ENCODE measurements at regions not wholly inside any gene's neighbourhood (a gene's known extent, or its start where the extent isn't known, plus 50 kb on each side); places are given as distances from the start of the nearest gene placed in this dataset.

- no peak overlapping the region for H3K27ac Mint-ChIP-seq
These were observed 505.6 kb downstream of the HTR7 start for GRCh38 chr10:90352288-90352687.

GRCh38 chr10:90354914-90355313, 502.9 kb downstream of the HTR7 start:
- no peak for ATAC-seq (ENCODE audit: low read depth)
- Histone ChIP-seq H3K9ac (ENCODE audit: low read length) (no peak overlapping the region), H4K20me1 (ENCODE audit: control insufficient read depth, insufficient read depth, low read length, poor library complexity, severe bottlenecking) (no peaks in the 10 kb centered on the region), H3K9me3 (ENCODE audit: control extremely low read depth in 1 of 3, control insufficient read depth in 2 of 3, insufficient read depth in 1 of 3, low read length in 2 of 3) (peaks cover 0 to 2% (median 0%) of the 10 kb centered on the region in 3 donors), H3K79me2 (ENCODE audit: control insufficient read depth, insufficient read depth, low read length) (no peaks in the 10 kb centered on the region), H2AFZ (ENCODE audit: insufficient read depth, low read depth, low read length, poor library complexity, severe bottlenecking) (no peak overlapping the region), H3K4me3 (ENCODE audit: control extremely low read depth in 1 of 5, extremely low read depth in 1 of 5, insufficient read depth in 1 of 5, low read depth in 2 of 5, low read length in 4 of 5) (no peak overlapping the region), H3K27ac (ENCODE audit: low read length in 2 of 2) (no peak overlapping the region), H3K27me3 (replicated peaks in 1 of 4; ENCODE audit: control extremely low read depth in 1 of 4, control insufficient read depth in 3 of 4, insufficient read depth in 4 of 4, low read length in 3 of 4) (peaks cover 0 to 3% (median 0%) of the 10 kb centered on the region in 4 experiments), H3K4me1 (ENCODE audit: control insufficient read depth in 2 of 2, insufficient read depth in 2 of 2, low read length in 2 of 2) (no peaks in the 10 kb centered on the region), H3K4me2 (replicated peaks; ENCODE audit: low read depth, low read length, poor library complexity, severe bottlenecking) (no peak overlapping the region), H3K36me3 (replicated peaks in 1 of 2; ENCODE audit: control extremely low read depth in 1 of 2, control insufficient read depth in 1 of 2, extremely low read depth in 1 of 2, insufficient read depth in 2 of 2, low read length in 1 of 2) (no peaks in the 10 kb centered on the region)
- 78% methylated on average over 3 of the region's 4 CpGs for WGBS (ENCODE audit: insufficient coverage)
- CTCF ChIA-PET: no interaction called here
- Mint-ChIP-seq H3K4me1 (no peaks in the 10 kb centered on the region), H3K27ac (no peak overlapping the region), H3K4me3 (no peak overlapping the region), H3K9me3 (ENCODE audit: insufficient read depth) (no peaks in the 10 kb centered on the region), H3K27me3 (peaks cover 9% of the 10 kb centered on the region)
- no peak for DNase-seq
- POLR2A ChIA-PET: no interaction called here
- TF ChIP-seq CTCF (IDR thresholded peaks at IDR 0.05): no peak
- no peak for TF ChIP-seq EZH2 (IDR thresholded peaks at IDR 0.05; ENCODE audit: borderline replicate concordance, insufficient read depth, low read depth, low read length, poor library complexity, severe bottlenecking)
- intact Hi-C loops (cut with micrococcal nuclease): no loop called here

More at GRCh38 chr10:90352288-90352687, 505.6 kb downstream of the HTR7 start:
- no peaks in the 10 kb centered on the region for H3K4me1 ChIP-seq (ENCODE audit: control insufficient read depth in 2 of 2, insufficient read depth in 2 of 2, low read length in 2 of 2)
- H3K9me3 ChIP-seq (ENCODE audit: control extremely low read depth in 1 of 3, control insufficient read depth in 2 of 3, insufficient read depth in 1 of 3, low read length in 2 of 3): peaks cover 0 to 2% (median 0%) of the 10 kb centered on the region in 3 donors
- Mint-ChIP-seq H3K4me3 (no peak overlapping the region), H3K27me3 (peaks cover 15% of the 10 kb centered on the region), H3K9me3 (ENCODE audit: insufficient read depth) (no peaks in the 10 kb centered on the region), H3K4me1 (no peaks in the 10 kb centered on the region)
- ChIA-PET POLR2A (no interaction called here), CTCF (no interaction called here)
- no peaks in the 10 kb centered on the region for H3K36me3 ChIP-seq (replicated peaks in 1 of 2; ENCODE audit: control extremely low read depth in 1 of 2, control insufficient read depth in 1 of 2, extremely low read depth in 1 of 2, insufficient read depth in 2 of 2, low read length in 1 of 2)
- no peak for DNase-seq
- intact Hi-C loops (cut with micrococcal nuclease): no loop called here
- TF ChIP-seq EZH2 (IDR thresholded peaks at IDR 0.05; ENCODE audit: borderline replicate concordance, insufficient read depth, low read depth, low read length, poor library complexity, severe bottlenecking) (no peak), CTCF (IDR thresholded peaks at IDR 0.05) (no peak)
- no peaks in the 10 kb centered on the region for H3K79me2 ChIP-seq (ENCODE audit: control insufficient read depth, insufficient read depth, low read length)
- H2AFZ ChIP-seq (ENCODE audit: insufficient read depth, low read depth, low read length, poor library complexity, severe bottlenecking): no peak overlapping the region
- no peak for ATAC-seq (ENCODE audit: low read depth)
- WGBS (ENCODE audit: insufficient coverage): 83% methylated on average over 7 of the region's 7 CpGs
- no peak overlapping the region for H3K4me2 ChIP-seq (replicated peaks; ENCODE audit: low read depth, low read length, poor library complexity, severe bottlenecking)
- H4K20me1 ChIP-seq (ENCODE audit: control insufficient read depth, insufficient read depth, low read length, poor library complexity, severe bottlenecking): no peaks in the 10 kb centered on the region
- no peak overlapping the region for H3K27ac ChIP-seq (ENCODE audit: low read length in 2 of 2)
- H3K4me3 ChIP-seq (ENCODE audit: control extremely low read depth in 1 of 5, extremely low read depth in 1 of 5, insufficient read depth in 1 of 5, low read depth in 2 of 5, low read length in 4 of 5): no peak overlapping the region
- H3K9ac ChIP-seq (ENCODE audit: low read length): no peak overlapping the region
- peaks cover 0 to 3% (median 0%) of the 10 kb centered on the region in 4 experiments for H3K27me3 ChIP-seq (replicated peaks in 1 of 4; ENCODE audit: control extremely low read depth in 1 of 4, control insufficient read depth in 3 of 4, insufficient read depth in 4 of 4, low read length in 3 of 4)

Data from B cell (primary cell).